ENCODE measurements at regions not wholly inside any gene's neighbourhood (a gene's known extent, or its start where the extent isn't known, plus 50 kb on each side); places are given as distances from the start of the nearest gene placed in this dataset.

GRCh38 chr7:110311556-110311955 lies 779.4 kb upstream of the LRRN3 start:
- TF ChIP-seq CTCF (IDR thresholded peaks at IDR 0.05; ENCODE audit: low read depth, low read length, poor library complexity, severe bottlenecking) (no peak), EZH2phosphoT487 (IDR thresholded peaks at IDR 0.05; ENCODE audit: borderline replicate concordance, low read length) (no peak)
